ENCODE measurements at regions not wholly inside any gene's neighbourhood (a gene's known extent, or its start where the extent isn't known, plus 50 kb on each side); places are given as distances from the start of the nearest gene placed in this dataset.
A peak's percentile ranks its signal among the peaks of the same experiment; 100 is the strongest.

DNA sequence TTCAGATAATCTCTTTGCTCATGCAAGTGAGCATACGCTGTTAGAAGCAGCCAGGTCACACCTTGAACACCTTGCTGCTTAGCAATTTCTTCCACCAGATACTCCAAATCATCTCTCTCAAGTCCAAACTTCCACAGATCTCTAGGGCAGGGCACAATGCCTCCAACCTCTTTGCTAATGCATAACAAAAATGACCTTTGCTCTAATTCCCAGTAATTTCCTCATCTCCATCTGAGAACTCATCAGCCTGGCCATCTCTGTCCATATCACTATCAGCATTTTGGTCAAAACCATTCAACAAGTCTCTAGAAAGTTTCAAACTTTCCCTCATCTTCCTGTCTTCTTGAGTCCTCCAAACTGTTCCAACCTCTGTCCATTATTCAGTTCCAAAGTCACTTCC, 139.3 kb upstream of the NR4A3 start:
- no peaks in the 10 kb centered on the region for H3K36me3 ChIP-seq (ENCODE audit: control insufficient read depth, insufficient read depth, low read length)
- WGBS (ENCODE audit: insufficient coverage) = 100% methylated on average over 1 of the region's 1 CpG
- no peaks in the 10 kb centered on the region for H3K4me1 ChIP-seq (ENCODE audit: control insufficient read depth, insufficient read depth, low read length)
- H3K27me3 ChIP-seq (ENCODE audit: control insufficient read depth, insufficient read depth, low read length) = peaks cover 4% of the 10 kb centered on the region
- H3K9me3 ChIP-seq (ENCODE audit: control insufficient read depth, insufficient read depth, low read length) = no peaks in the 10 kb centered on the region
- DNase-seq (ENCODE audit: low read depth in 4 of 6, low spot score in 6 of 6) = no peak
- H3K27ac ChIP-seq (ENCODE audit: low read depth, low read length) = no peak overlapping the region
- H3K4me3 ChIP-seq (ENCODE audit: low read depth, low read length) = no peak overlapping the region

- Histone ChIP-seq H3K27me3 (ENCODE audit: control insufficient read depth, insufficient read depth, low read length) (peaks cover 4% of the 10 kb centered on the region), H3K4me3 (ENCODE audit: low read depth, low read length) (no peak overlapping the region), H3K4me1 (ENCODE audit: control insufficient read depth, insufficient read depth, low read length) (no peaks in the 10 kb centered on the region), H3K9me3 (ENCODE audit: control insufficient read depth, insufficient read depth, low read length) (no peaks in the 10 kb centered on the region), H3K36me3 (ENCODE audit: control insufficient read depth, insufficient read depth, low read length) (no peaks in the 10 kb centered on the region), H3K27ac (ENCODE audit: low read depth, low read length) (no peak overlapping the region)
- no peak for DNase-seq (ENCODE audit: low read depth in 4 of 6, low spot score in 6 of 6)
- WGBS (ENCODE audit: insufficient coverage) = no CpG with 5 or more reads among the region's 2 CpGs
Observed at GRCh38 chr9:99682870-99683269, 138.8 kb upstream of the NR4A3 start.

DNA sequence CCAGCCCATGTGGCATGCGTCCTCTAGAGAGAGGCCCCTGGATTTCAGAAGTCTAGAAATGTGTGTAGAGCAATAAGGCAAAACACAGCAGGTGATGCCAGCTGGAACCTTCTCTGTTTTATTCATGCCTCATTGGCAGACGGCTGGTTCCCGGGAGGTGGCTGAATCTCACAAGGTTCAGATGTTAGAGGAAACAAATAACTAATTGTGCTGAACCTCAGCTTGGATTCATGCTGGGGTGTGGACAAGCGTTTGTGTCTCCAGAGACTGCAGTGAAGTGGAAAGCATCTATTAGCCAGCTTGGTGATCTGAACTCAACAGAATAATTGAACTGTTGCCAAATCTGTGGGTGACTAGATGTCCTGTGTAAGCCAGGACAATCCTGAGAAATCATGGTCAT, 131.1 kb upstream of the NR4A3 start:
- no peaks in the 10 kb centered on the region for H3K36me3 ChIP-seq (ENCODE audit: control insufficient read depth, insufficient read depth, low read length)
- H3K27ac ChIP-seq (ENCODE audit: low read depth, low read length) = no peak overlapping the region
- 5% methylated on average over 4 of the region's 4 CpGs for WGBS (ENCODE audit: insufficient coverage)
- H3K4me3 ChIP-seq (ENCODE audit: low read depth, low read length) = no peak overlapping the region
- H3K9me3 ChIP-seq (ENCODE audit: control insufficient read depth, insufficient read depth, low read length) = no peaks in the 10 kb centered on the region
- peak; percentile 35 to 90 (median 62) for DNase-seq (ENCODE audit: low read depth in 4 of 6, low spot score in 6 of 6)
- H3K4me1 ChIP-seq (ENCODE audit: control insufficient read depth, insufficient read depth, low read length) = peaks cover 4% of the 10 kb centered on the region
- peaks cover 4% of the 10 kb centered on the region for H3K27me3 ChIP-seq (ENCODE audit: control insufficient read depth, insufficient read depth, low read length)

DNA sequence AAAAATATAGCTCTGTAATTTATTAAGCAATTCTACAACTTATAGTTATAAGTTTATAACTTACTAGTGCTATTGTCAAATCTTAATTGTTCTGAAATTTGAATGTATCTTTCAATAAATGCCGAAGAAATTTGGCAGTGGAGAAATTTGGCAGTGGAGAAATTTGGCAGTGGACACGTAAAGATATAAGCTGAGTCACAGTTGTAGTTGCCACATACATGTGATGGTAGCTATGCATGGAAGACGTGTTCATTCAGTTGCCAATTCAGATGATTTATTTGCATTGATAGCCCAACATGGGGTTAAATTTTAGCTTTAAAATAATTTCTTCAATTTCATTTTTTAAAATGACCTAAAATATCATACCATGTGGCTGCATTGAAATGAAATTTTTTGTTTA, 127.8 kb upstream of the NR4A3 start:
- no peak overlapping the region for H3K27ac ChIP-seq (ENCODE audit: low read depth, low read length)
- H3K4me1 ChIP-seq (ENCODE audit: control insufficient read depth, insufficient read depth, low read length) = peaks cover 4% of the 10 kb centered on the region
- H3K27me3 ChIP-seq (ENCODE audit: control insufficient read depth, insufficient read depth, low read length) = no peaks in the 10 kb centered on the region
- DNase-seq (ENCODE audit: low read depth in 4 of 6, low spot score in 6 of 6) = no peak
- peaks cover 1% of the 10 kb centered on the region for H3K9me3 ChIP-seq (ENCODE audit: control insufficient read depth, insufficient read depth, low read length)
- H3K4me3 ChIP-seq (ENCODE audit: low read depth, low read length) = no peak overlapping the region
- WGBS (ENCODE audit: insufficient coverage) = 92% methylated on average over 2 of the region's 3 CpGs
- H3K36me3 ChIP-seq (ENCODE audit: control insufficient read depth, insufficient read depth, low read length) = no peaks in the 10 kb centered on the region

GRCh38 chr9:99694393-99694792, 127.3 kb upstream of the NR4A3 start:
- H3K9me3 ChIP-seq (ENCODE audit: control insufficient read depth, insufficient read depth, low read length) = peaks cover 1% of the 10 kb centered on the region
- H3K27ac ChIP-seq (ENCODE audit: low read depth, low read length) = no peak overlapping the region
- peaks cover 4% of the 10 kb centered on the region for H3K4me1 ChIP-seq (ENCODE audit: control insufficient read depth, insufficient read depth, low read length)
- H3K36me3 ChIP-seq (ENCODE audit: control insufficient read depth, insufficient read depth, low read length) = no peaks in the 10 kb centered on the region
- DNase-seq (ENCODE audit: low read depth in 4 of 6, low spot score in 6 of 6) = no peak
- H3K27me3 ChIP-seq (ENCODE audit: control insufficient read depth, insufficient read depth, low read length) = no peaks in the 10 kb centered on the region
- 100% methylated on average over 1 of the region's 1 CpG for WGBS (ENCODE audit: insufficient coverage)
- H3K4me3 ChIP-seq (ENCODE audit: low read depth, low read length) = no peak overlapping the region

GRCh38 chr9:99699396-99699795, 122.3 kb upstream of the NR4A3 start:
- WGBS (ENCODE audit: insufficient coverage) = no CpG with 5 or more reads among the region's 3 CpGs
- H3K4me3 ChIP-seq (ENCODE audit: low read depth, low read length) = no peak overlapping the region
- H3K27me3 ChIP-seq (ENCODE audit: control insufficient read depth, insufficient read depth, low read length) = no peaks in the 10 kb centered on the region
- peaks cover 1% of the 10 kb centered on the region for H3K9me3 ChIP-seq (ENCODE audit: control insufficient read depth, insufficient read depth, low read length)
- no peak overlapping the region for H3K27ac ChIP-seq (ENCODE audit: low read depth, low read length)
- H3K4me1 ChIP-seq (ENCODE audit: control insufficient read depth, insufficient read depth, low read length) = no peaks in the 10 kb centered on the region
- H3K36me3 ChIP-seq (ENCODE audit: control insufficient read depth, insufficient read depth, low read length) = no peaks in the 10 kb centered on the region
- no peak for DNase-seq (ENCODE audit: low read depth in 4 of 6, low spot score in 6 of 6)

DNA sequence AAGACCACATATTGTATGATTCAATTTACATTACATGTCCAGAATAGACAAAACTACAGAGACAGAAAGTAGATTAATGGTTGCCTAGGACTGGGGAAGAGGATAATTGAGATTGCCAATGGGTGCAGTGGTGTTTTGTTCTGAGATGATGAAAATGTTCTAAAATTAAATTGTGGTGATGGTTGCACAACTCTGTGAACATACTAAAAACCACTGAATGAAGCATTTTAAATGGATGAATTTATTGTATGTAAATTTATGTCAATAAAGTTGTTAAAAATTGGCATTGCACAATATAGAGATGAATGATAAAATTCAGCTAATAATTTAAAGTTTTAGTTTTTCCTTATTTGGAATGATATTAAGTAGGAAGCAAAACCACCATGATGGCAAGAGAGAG, 109.5 kb upstream of the NR4A3 start:
- no peak for DNase-seq (ENCODE audit: low read depth in 4 of 6, low spot score in 6 of 6)
- Histone ChIP-seq H3K4me1 (ENCODE audit: control insufficient read depth, insufficient read depth, low read length) (no peaks in the 10 kb centered on the region), H3K27ac (ENCODE audit: low read depth, low read length) (no peak overlapping the region), H3K4me3 (ENCODE audit: low read depth, low read length) (no peak overlapping the region), H3K9me3 (ENCODE audit: control insufficient read depth, insufficient read depth, low read length) (no peaks in the 10 kb centered on the region), H3K27me3 (ENCODE audit: control insufficient read depth, insufficient read depth, low read length) (no peaks in the 10 kb centered on the region), H3K36me3 (ENCODE audit: control insufficient read depth, insufficient read depth, low read length) (no peaks in the 10 kb centered on the region)

- no peaks in the 10 kb centered on the region for H3K27me3 ChIP-seq (ENCODE audit: control insufficient read depth, insufficient read depth, low read length)
- DNase-seq (ENCODE audit: low read depth in 4 of 6, low spot score in 6 of 6) = no peak
- H3K4me1 ChIP-seq (ENCODE audit: control insufficient read depth, insufficient read depth, low read length) = no peaks in the 10 kb centered on the region
- no peak overlapping the region for H3K27ac ChIP-seq (ENCODE audit: low read depth, low read length)
- no peaks in the 10 kb centered on the region for H3K36me3 ChIP-seq (ENCODE audit: control insufficient read depth, insufficient read depth, low read length)
- no peaks in the 10 kb centered on the region for H3K9me3 ChIP-seq (ENCODE audit: control insufficient read depth, insufficient read depth, low read length)
- no CpG with 5 or more reads among the region's 3 CpGs for WGBS (ENCODE audit: insufficient coverage)
- H3K4me3 ChIP-seq (ENCODE audit: low read depth, low read length) = no peak overlapping the region
Observed at GRCh38 chr9:99713838-99714306, 107.8 kb upstream of the NR4A3 start.

GRCh38 chr9:99718631-99719030, 103.1 kb upstream of the NR4A3 start:
- Histone ChIP-seq H3K36me3 (ENCODE audit: control insufficient read depth, insufficient read depth, low read length) (no peaks in the 10 kb centered on the region), H3K27ac (ENCODE audit: low read depth, low read length) (no peak overlapping the region), H3K4me1 (ENCODE audit: control insufficient read depth, insufficient read depth, low read length) (no peaks in the 10 kb centered on the region), H3K4me3 (ENCODE audit: low read depth, low read length) (no peak overlapping the region), H3K9me3 (ENCODE audit: control insufficient read depth, insufficient read depth, low read length) (no peaks in the 10 kb centered on the region), H3K27me3 (ENCODE audit: control insufficient read depth, insufficient read depth, low read length) (no peaks in the 10 kb centered on the region)
- DNase-seq (ENCODE audit: low read depth in 4 of 6, low spot score in 6 of 6) = peak in 1 of 6 donors; percentile 92

DNA sequence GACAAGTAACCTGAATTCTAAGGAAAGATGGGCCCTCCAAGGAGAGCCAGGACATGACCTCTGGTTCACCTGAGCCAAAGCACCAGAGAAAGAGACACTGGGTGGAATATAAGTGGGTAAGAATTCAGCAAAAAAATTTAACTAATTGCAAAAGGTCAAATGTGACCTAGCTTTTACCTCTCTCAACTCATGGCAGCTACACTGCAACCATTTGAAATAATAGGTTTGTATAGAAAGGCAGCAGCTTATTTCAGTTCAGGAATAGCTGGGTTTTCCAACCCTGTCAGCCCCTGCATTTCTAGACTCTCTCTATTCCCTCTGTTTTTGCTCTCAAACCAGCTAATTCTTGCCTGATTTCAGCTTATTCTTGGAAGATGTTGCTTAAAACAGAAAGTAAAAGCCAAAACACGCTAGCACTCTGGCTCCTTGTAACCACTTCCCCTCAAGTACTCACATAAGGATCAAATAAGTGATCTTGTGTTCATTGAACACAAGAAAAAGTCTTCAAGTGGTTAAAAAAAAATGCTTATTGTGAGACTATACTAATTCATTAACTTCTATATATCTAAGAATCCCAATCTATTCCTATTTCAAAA, 101.1 kb upstream of the NR4A3 start:
- H3K4me3 ChIP-seq (ENCODE audit: low read depth, low read length) = no peak overlapping the region
- no peaks in the 10 kb centered on the region for H3K36me3 ChIP-seq (ENCODE audit: control insufficient read depth, insufficient read depth, low read length)
- H3K9me3 ChIP-seq (ENCODE audit: control insufficient read depth, insufficient read depth, low read length) = no peaks in the 10 kb centered on the region
- no peak overlapping the region for H3K27ac ChIP-seq (ENCODE audit: low read depth, low read length)
- no peaks in the 10 kb centered on the region for H3K4me1 ChIP-seq (ENCODE audit: control insufficient read depth, insufficient read depth, low read length)
- no peaks in the 10 kb centered on the region for H3K27me3 ChIP-seq (ENCODE audit: control insufficient read depth, insufficient read depth, low read length)
- no CpG with 5 or more reads among the region's 1 CpG for WGBS (ENCODE audit: insufficient coverage)
- peak in 1 of 6 donors; percentile 43 for DNase-seq (ENCODE audit: low read depth in 4 of 6, low spot score in 6 of 6)
